ENCODE measurements at regions not wholly inside any gene's neighbourhood (a gene's known extent, or its start where the extent isn't known, plus 50 kb on each side); places are given as distances from the start of the nearest gene placed in this dataset.

DNA sequence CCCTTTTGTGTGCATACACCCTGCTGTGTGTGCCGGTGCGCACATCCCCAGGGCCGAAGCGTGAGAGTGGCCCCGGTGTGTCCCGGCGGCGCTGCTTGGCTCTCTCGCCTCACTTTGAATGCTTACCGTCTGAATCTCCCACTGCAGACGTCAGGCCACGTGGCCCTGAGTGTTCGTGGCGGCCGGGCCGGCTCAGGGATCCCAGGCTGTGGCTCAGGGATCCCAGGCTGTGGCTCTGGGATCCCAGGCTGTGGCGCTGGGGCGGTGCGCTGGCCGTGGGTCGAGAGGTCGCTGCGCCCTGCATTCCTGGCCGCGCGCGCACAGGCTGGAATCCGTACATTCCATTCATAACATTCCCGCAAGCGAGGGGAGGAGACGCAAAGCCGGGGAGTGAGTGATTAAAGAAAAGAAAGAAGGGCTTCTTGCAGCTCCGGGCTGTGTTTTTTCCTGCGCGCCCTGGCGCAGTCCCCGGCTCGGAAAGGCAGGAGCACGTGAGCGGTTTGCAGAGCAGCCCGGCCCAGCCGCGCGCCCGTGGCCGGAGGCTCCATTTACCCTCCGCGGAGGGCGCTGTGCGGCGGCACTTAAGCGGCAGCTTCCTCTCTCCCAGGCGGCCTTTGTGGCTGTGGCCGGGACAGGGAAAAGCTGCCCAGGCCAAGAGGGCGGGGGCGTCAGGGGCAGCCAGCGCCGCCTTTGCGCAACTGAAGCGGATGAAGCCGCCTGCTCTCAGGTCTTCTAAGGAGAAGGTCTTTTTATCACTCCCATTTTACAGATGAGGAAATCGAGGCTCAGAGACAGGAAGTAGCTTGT is 87.0 kb upstream of the ALDH1L1 start:
- TF ChIP-seq EZH2phosphoT487 (IDR thresholded peaks at IDR 0.05; ENCODE audit: insufficient read depth, low read depth) (no peak), EZH2 (IDR thresholded peaks at IDR 0.05; ENCODE audit: insufficient read depth, poor library complexity, severe bottlenecking) (no peak)

All from GM23248 (cell line).